K562 (cell line): ENCODE measurements at regions not wholly inside any gene's neighbourhood (a gene's known extent, or its start where the extent isn't known, plus 50 kb on each side); places are given as distances from the start of the nearest gene placed in this dataset.

Experiments used
- ATAC-seq: fragments of 200-7000 bp; cut with Tn5 transposase; 3 replicates; pipeline ENCODE4 v1.9.1; 2020; ENCODE audit warnings: moderate library complexity
- BruUV-seq: library from RNA; stranded (reverse); fragments of 400-500 nt; replicated peaks from 2 replicates; lab custom pipeline; 2021; lab: Mats Ljungman, UMichigan
- CTCF ChIA-PET: fragments of 300-600 bp; formaldehyde crosslinking; extraction: SDS; loops from one replicate; lab custom pipeline; 2021; ENCODE audit warnings: low intra/inter-chr PET ratio; lab: Yijun Ruan, JAX
- POLR2A ChIA-PET: fragments of 300-600, 350-650 bp; sonication (Branson Sonifier 250); formaldehyde crosslinking; extraction: SDS; loops from one replicate; lab custom pipeline; 2021; ENCODE audit warnings: antibody characterized with exemption, inconsistent platforms; lab: Yijun Ruan, JAX
- DNase-seq, 4 experiments: peaks; one replicate each; pipeline versions ENCODE4 v3.0.0 to v3.0.0-alpha.2; 2011 to 2018; ENCODE audit warnings: low spot score in 3 of 4, mixed read lengths in 3 of 4; ENCODE audit errors: extremely low read depth in 1 of 4
- FAIRE-seq: peaks from 2 replicates; lab custom pipeline; 2011; peaks lifted over from hg19 to GRCh38; lab: Jason Lieb, UNC
- H2AFZ ChIP-seq: 2 replicates; pipeline ENCODE4 v1.6.0; 2011; ENCODE audit warnings: low read depth, low read length, control low read depth, inconsistent platforms
- H3K27ac ChIP-seq: fragments of 200-600 bp; 3 replicates; pipeline ENCODE4 v1.8.0; 2011; ENCODE audit warnings: low read depth, mild to moderate bottlenecking, control low read depth, inconsistent platforms, low read length, moderate library complexity, mixed read lengths; ENCODE audit errors: extremely low read depth
- H3K27me3 ChIP-seq, 2 experiments: fragments of 300-600 bp in 1 of 2; 2 replicates in 1 of 2; 3 replicates in 1 of 2; pipeline versions ENCODE4 v1.6.0 to v1.8.0; 2011; ENCODE audit warnings: inconsistent platforms in 2 of 2, low read length in 2 of 2, mild to moderate bottlenecking in 1 of 2, mixed read lengths in 1 of 2, moderate library complexity in 1 of 2; ENCODE audit not compliant: control insufficient read depth in 2 of 2, insufficient read depth in 2 of 2
- H3K36me3 ChIP-seq: fragments of 300-600 bp; 3 replicates; pipeline ENCODE4 v1.8.0; 2011; ENCODE audit warnings: mild to moderate bottlenecking, low read length, inconsistent platforms; ENCODE audit not compliant: control insufficient read depth, insufficient read depth
- H3K4me1 ChIP-seq, 2 experiments: fragments of 200-600 bp in 1 of 2; replicated peaks in 1 of 2; 2 replicates in 1 of 2; 3 replicates in 1 of 2; pipeline versions ENCODE4 v1.5.1 to v1.8.0; 2011; ENCODE audit warnings: inconsistent platforms in 2 of 2, low read length in 2 of 2, mild to moderate bottlenecking in 1 of 2, mixed read lengths in 1 of 2, moderate library complexity in 1 of 2; ENCODE audit not compliant: control insufficient read depth in 2 of 2, insufficient read depth in 2 of 2
- H3K4me2 ChIP-seq: 2 replicates; pipeline ENCODE4 v1.6.1; 2011; ENCODE audit warnings: low read length, control low read depth, inconsistent platforms, mixed read lengths; ENCODE audit not compliant: insufficient read depth
- H3K4me3 ChIP-seq: fragments of 200-600 bp; sonication (generic), shearing (Covaris generic); 2 replicates; pipeline ENCODE4 v1.5.1; 2016; ENCODE audit warnings: control low read depth, inconsistent platforms
- H3K79me2 ChIP-seq: fragments of 200-600 bp; 3 replicates; pipeline ENCODE4 v1.8.0; 2011; ENCODE audit warnings: low read length, inconsistent platforms; ENCODE audit not compliant: control insufficient read depth, insufficient read depth
- H3K9ac ChIP-seq, 2 experiments: 2 replicates each; pipeline versions ENCODE4 v1.6.0 to v1.6.1; 2011; ENCODE audit warnings: low read depth in 2 of 2, low read length in 2 of 2, control low read depth in 1 of 2, inconsistent platforms in 1 of 2, mild to moderate bottlenecking in 1 of 2, mixed read lengths in 1 of 2; ENCODE audit not compliant: insufficient read depth in 1 of 2
- H3K9me1 ChIP-seq: one replicate; pipeline ENCODE4 v1.6.0; 2011; ENCODE audit warnings: inconsistent platforms, mild to moderate bottlenecking, low read length, moderate library complexity; ENCODE audit not compliant: control insufficient read depth, insufficient read depth
- H3K9me3 ChIP-seq: replicated peaks from 2 replicates; pipeline ENCODE4 v1.5.1; 2011; ENCODE audit warnings: low read depth, low read length, inconsistent platforms; ENCODE audit not compliant: control insufficient read depth, insufficient read depth
- H4K20me1 ChIP-seq: replicated peaks from 2 replicates; pipeline ENCODE4 v1.6.1; 2011; ENCODE audit warnings: low read length, inconsistent platforms, mixed read lengths; ENCODE audit not compliant: control insufficient read depth, insufficient read depth
- C11orf30 ChIP-seq: fragments of 450-650 bp; IDR thresholded peaks from 2 replicates; pipeline ENCODE4 v1.6.1; 2016; ENCODE audit warnings: low read depth, mild to moderate bottlenecking
- CTCF ChIP-seq, 3 experiments: IDR thresholded peaks in 2 of 3; conservative IDR thresholded peaks in 1 of 3; 2 replicates each; pipeline ENCODE4 v1.5.1; 2011 to 2012; ENCODE audit warnings: low read length in 3 of 3, mild to moderate bottlenecking in 3 of 3, control low read depth in 2 of 3, improper control_type of control experiment in 1 of 3, inconsistent platforms in 1 of 3, low read depth in 1 of 3, mixed read lengths in 1 of 3, moderate library complexity in 1 of 3; ENCODE audit not compliant: insufficient read depth in 2 of 3
- EHMT2 ChIP-seq: fragments of 450-650 bp; IDR thresholded peaks from 2 replicates; pipeline ENCODE4 v1.6.1; 2018; ENCODE audit warnings: antibody characterized with exemption
- HDAC6 ChIP-seq: IDR thresholded peaks from 2 replicates; pipeline ENCODE4 v1.6.1; 2012; ENCODE audit warnings: low read depth, mild to moderate bottlenecking, control low read depth, inconsistent platforms, low read length, moderate library complexity
- PHTF2 ChIP-seq: fragments of 250-450 bp; sonication (Bioruptor Pico); IDR thresholded peaks from 2 replicates; pipeline ENCODE4 v1.5.0; 2021; ENCODE audit warnings: mild to moderate bottlenecking
- PTRF ChIP-seq: fragments of 450-650 bp; IDR thresholded peaks from 2 replicates; pipeline ENCODE4 v1.6.1; 2016; ENCODE audit warnings: mild to moderate bottlenecking, missing genetic modification characterization, missing compliant biosample characterization
- RNF2 ChIP-seq: sonication (generic); IDR thresholded peaks from 2 replicates; pipeline ENCODE4 v1.6.1; 2016
- SRSF9 ChIP-seq: fragments of 200-400 bp; formaldehyde crosslinking; IDR thresholded peaks from 2 replicates; pipeline ENCODE4 v1.6.1; 2017; ENCODE audit warnings: low read depth, low read length, borderline replicate concordance
- ZBTB5 ChIP-seq: fragments of 450-650 bp; IDR thresholded peaks from 2 replicates; pipeline ENCODE4 v1.6.1; 2017; ENCODE audit warnings: antibody characterized with exemption
- ZNF316 ChIP-seq: fragments of 450-650 bp; IDR thresholded peaks from 2 replicates; pipeline ENCODE4 v1.6.1; 2016
- WGBS: fragments of 100-300 bp; shearing (Covaris generic); methylation state at CpG from one replicate; pipeline ENCODE4 v1.1.6; 2016; ENCODE audit warnings: low coverage, mixed read lengths; ENCODE audit not compliant: insufficient coverage; ENCODE audit errors: missing lambda C conversion rate; 5-methylcytosine and 5-hydroxymethylcytosine counted together
- in situ Hi-C: fragments of 300-500 bp; cut with MboI; formaldehyde crosslinking; loops from 4 replicates; pipeline ENCODE4 v1.15.0; 2018; ENCODE audit warnings: inconsistent platforms, mixed read lengths
- intact Hi-C: fragments of 100-400 bp; cut with micrococcal nuclease; formaldehyde crosslinking; loops from 2 replicates; pipeline ENCODE4 v1.14.2; 2022

DNA sequence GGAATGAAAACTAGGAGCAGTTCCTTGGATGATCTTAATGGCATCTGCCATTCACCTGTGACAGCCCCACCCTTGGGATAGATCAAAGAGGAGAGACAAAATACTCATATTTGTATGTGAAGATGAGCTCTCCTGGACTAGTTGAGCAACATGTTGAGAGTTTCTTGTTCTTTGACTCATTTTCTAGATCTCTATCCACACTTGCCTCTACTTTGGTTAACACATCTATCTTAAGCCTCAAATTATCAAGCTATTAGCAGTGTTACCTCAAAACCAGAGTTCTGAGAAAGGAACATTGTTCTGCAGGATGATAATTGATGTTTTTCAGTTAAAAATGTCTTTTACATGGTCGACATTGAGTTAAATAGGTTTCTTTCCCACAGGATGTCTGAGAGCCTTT is 94.2 kb upstream of the TEX13D start (continued):
- no peak for TF ChIP-seq HDAC6

DNA sequence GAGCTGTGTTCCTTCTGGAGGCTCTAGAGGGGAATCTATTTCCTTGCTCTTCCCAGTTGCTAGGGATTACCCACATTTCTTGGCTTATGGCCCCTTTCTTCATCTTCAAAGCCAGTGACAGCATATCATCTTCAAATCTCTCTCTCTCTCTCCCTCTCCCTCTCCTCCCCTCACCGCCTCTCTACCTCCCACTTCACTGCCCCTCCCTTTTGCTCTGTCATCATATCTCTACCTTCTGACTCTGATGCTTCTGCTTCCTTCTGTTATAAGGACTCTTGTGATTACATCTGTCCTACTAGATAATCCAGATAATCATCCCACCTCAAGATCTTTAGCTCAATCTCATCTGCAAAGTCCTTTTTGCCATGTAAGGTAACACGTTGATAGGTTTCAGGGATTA is 93.1 kb upstream of the TEX13D start:
- no peak overlapping the region for H3K4me2 ChIP-seq
- H3K4me1 ChIP-seq: no peaks in the 10 kb centered on the region
- H2AFZ ChIP-seq: no peak overlapping the region
- DNase-seq (no peak), ATAC-seq (no peak), FAIRE-seq (no peak)
- BruUV-seq: no TSS peak
- no peaks in the 10 kb centered on the region for H3K79me2 ChIP-seq
- ChIA-PET CTCF (no interaction called here), POLR2A (no interaction called here)
- no peak overlapping the region for H3K9ac ChIP-seq
- in situ Hi-C loops: no loop called here
- 4% methylated on average over 2 of the region's 2 CpGs for WGBS
- H3K9me1 ChIP-seq: no peaks in the 10 kb centered on the region
- no peak overlapping the region for H3K4me3 ChIP-seq
- no peaks in the 10 kb centered on the region for H3K36me3 ChIP-seq
- intact Hi-C loops: no loop called here
- H3K27ac ChIP-seq: no peak overlapping the region
- no peak for TF ChIP-seq RNF2
- TF ChIP-seq CTCF (IDR thresholded peaks at IDR 0.05 in 2 of 3, conservative IDR thresholded peaks at IDR 0.05 in 1 of 3; ENCODE audit: insufficient read depth in 2 of 3, low read depth in 1 of 3, low read length in 3 of 3): no peak
- TF ChIP-seq SRSF9: no peak
- TF ChIP-seq C11orf30: peak; percentile 26; the same call in 1 of the 2 replicates
- TF ChIP-seq ZNF316: peak; percentile 69
- TF ChIP-seq ZBTB5: no peak
- no peak for TF ChIP-seq PTRF
- TF ChIP-seq PHTF2: no peak
- no peak for TF ChIP-seq EHMT2
- TF ChIP-seq, all 486 proteins: peak for 2
- Histone ChIP-seq H4K20me1 (no peaks in the 10 kb centered on the region), H3K9me3 (no peaks in the 10 kb centered on the region), H3K27me3 (no peaks in the 10 kb centered on the region)
